MM.1S (cell line): ENCODE measurements at regions not wholly inside any gene's neighbourhood (a gene's known extent, or its start where the extent isn't known, plus 50 kb on each side); places are given as distances from the start of the nearest gene placed in this dataset.
"Not testable (repeated sequence)": the region's sequence is repeated elsewhere in the genome, so short reads cannot be mapped to it uniquely, and the experiment has no call there.

ENCODE experiments used
- DNase-seq: peaks from one replicate; pipeline ENCODE4 v3.0.0-alpha.2; 2015
- H2AFZ ChIP-seq: fragments of 300-600 bp; sonication (generic); 2 replicates; pipeline ENCODE4 v1.6.0; 2016; ENCODE audit warnings: antibody characterized with exemption, low read length
- H3F3A ChIP-seq: fragments of 300-600 bp; sonication (generic); 2 replicates; pipeline ENCODE4 v1.6.1; 2016; ENCODE audit warnings: mild to moderate bottlenecking, antibody characterized with exemption, low read length, moderate library complexity, mixed read lengths; ENCODE audit not compliant: insufficient read depth
- H3K27ac ChIP-seq: fragments of 300-600 bp; sonication (generic); 2 replicates; pipeline ENCODE4 v1.5.1; 2016; ENCODE audit warnings: mild to moderate bottlenecking, low read length
- H3K27me3 ChIP-seq: fragments of 300-600 bp; sonication (generic); replicated peaks from 2 replicates; pipeline ENCODE4 v1.6.0; 2016; ENCODE audit warnings: low read length; ENCODE audit not compliant: insufficient read depth
- H3K36me3 ChIP-seq: fragments of 300-600 bp; sonication (generic); replicated peaks from 2 replicates; pipeline ENCODE4 v1.6.1; 2016; ENCODE audit warnings: mild to moderate bottlenecking, low read length, mixed read lengths; ENCODE audit not compliant: insufficient read depth
- H3K4me1 ChIP-seq: fragments of 300-600 bp; sonication (generic); 2 replicates; pipeline ENCODE4 v1.6.1; 2016; ENCODE audit warnings: low read length, mixed read lengths
- H3K4me2 ChIP-seq: fragments of 300-600 bp; sonication (generic); 2 replicates; pipeline ENCODE4 v1.6.0; 2016; ENCODE audit warnings: low read depth, low read length
- H3K4me3 ChIP-seq: fragments of 300-600 bp; sonication (generic); 2 replicates; pipeline ENCODE4 v1.5.1; 2016; ENCODE audit warnings: low read length, mixed read lengths
- H3K79me2 ChIP-seq: fragments of 300-600 bp; sonication (generic); 2 replicates; pipeline ENCODE4 v1.6.1; 2016; ENCODE audit warnings: mixed run types, low read length, mixed read lengths
- H3K9ac ChIP-seq: fragments of 300-600 bp; sonication (generic); 2 replicates; pipeline ENCODE4 v1.6.1; 2016; ENCODE audit warnings: low read length, mixed read lengths
- H3K9me2 ChIP-seq: fragments of 300-600 bp; sonication (generic); replicated peaks from 2 replicates; pipeline ENCODE4 v1.6.1; 2016; ENCODE audit warnings: mild to moderate bottlenecking, low read length, mixed read lengths; ENCODE audit not compliant: insufficient read depth
- H3K9me3 ChIP-seq: fragments of 300-600 bp; sonication (generic); replicated peaks from 2 replicates; pipeline ENCODE4 v1.6.1; 2016; ENCODE audit warnings: mild to moderate bottlenecking, low read length, mixed read lengths; ENCODE audit not compliant: insufficient read depth
- H4K20me1 ChIP-seq: fragments of 300-600 bp; sonication (generic); 2 replicates; pipeline ENCODE4 v1.6.1; 2016; ENCODE audit warnings: mild to moderate bottlenecking, low read length, moderate library complexity, mixed read lengths; ENCODE audit not compliant: insufficient read depth
- CTCF ChIP-seq: fragments of 300-600 bp; sonication (generic); IDR thresholded peaks from 2 replicates; pipeline ENCODE4 v1.5.1; 2016; ENCODE audit warnings: antibody characterized with exemption, low read length, mixed read lengths
- EZH2 ChIP-seq: fragments of 300-600 bp; sonication (generic); optimal IDR thresholded peaks from 2 replicates; pipeline ENCODE3; 2017; ENCODE audit warnings: low read depth, mild to moderate bottlenecking, antibody characterized with exemption, low read length, mixed read lengths
- EZH2phosphoT487 ChIP-seq: fragments of 300-600 bp; sonication (generic); IDR thresholded peaks from 2 replicates; pipeline ENCODE4 v1.6.1; 2018; ENCODE audit warnings: antibody characterized with exemption, low read length

DNA sequence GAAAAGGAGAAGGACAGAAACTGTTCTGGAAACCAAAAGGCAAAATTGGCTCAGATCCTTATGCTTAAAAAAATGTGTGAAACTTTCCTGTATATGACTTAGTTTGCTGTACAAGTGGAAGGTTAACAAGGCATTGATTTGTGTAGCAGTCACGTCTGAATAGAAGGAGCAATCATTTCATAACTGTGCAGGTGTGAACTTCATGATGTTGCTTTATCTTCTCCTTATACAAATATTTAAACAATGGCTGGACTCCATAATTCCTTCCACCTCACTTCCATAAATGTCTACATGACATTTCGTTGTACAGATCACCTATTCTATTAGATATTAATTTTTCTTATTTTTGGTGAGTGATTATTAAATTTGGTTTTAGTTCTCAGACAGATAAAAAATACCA, 382.7 kb upstream of the NPAP1 start:
- Histone ChIP-seq H3K79me2 (no peaks in the 10 kb centered on the region), H2AFZ (no peak overlapping the region), H3F3A (no peaks in the 10 kb centered on the region), H3K27ac (no peak overlapping the region), H3K9me3 (no peaks in the 10 kb centered on the region), H3K9me2 (no peaks in the 10 kb centered on the region), H3K4me2 (no peak overlapping the region), H3K9ac (no peak overlapping the region), H3K36me3 (no peaks in the 10 kb centered on the region), H3K4me1 (no peaks in the 10 kb centered on the region), H4K20me1 (no peaks in the 10 kb centered on the region), H3K4me3 (no peak overlapping the region), H3K27me3 (no peaks in the 10 kb centered on the region)
- DNase-seq, result no peak
- TF ChIP-seq EZH2phosphoT487 (no peak), CTCF (no peak), EZH2 (no peak)

DNA sequence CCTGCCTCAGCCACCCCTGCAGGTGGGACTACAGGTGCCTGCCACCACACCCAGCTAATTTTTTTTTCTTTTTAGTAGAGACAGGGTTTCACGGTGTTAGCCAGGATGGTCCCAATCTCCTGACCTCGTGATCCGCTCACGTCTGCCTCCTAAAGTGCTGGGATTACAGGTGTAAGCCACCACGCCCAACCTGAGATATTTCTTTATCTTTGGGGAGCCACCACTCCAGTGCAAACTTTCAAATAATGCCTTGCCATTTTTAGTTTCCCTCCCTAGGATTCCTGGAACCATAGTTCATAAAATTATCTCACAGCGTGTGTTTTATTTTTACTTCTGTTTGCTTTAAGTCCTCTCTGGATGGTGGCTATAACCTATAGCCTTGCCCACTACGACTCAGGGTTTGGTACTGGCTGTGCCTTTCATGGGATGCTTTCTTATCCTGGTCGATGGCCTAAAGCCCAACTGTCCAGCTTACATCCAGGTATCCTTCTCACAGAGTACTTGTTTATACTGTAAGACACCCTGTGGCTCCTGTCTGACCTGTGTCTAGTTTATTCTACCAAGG, 374.7 kb upstream of the NPAP1 start:
- H3K9me3 ChIP-seq, H3K4me1 ChIP-seq, H3K27ac ChIP-seq, H3F3A ChIP-seq, H4K20me1 ChIP-seq, H3K9me2 ChIP-seq, H3K9ac ChIP-seq, DNase-seq, H3K36me3 ChIP-seq, H3K4me2 ChIP-seq, H3K27me3 ChIP-seq, H3K79me2 ChIP-seq, H3K4me3 ChIP-seq, H2AFZ ChIP-seq: not testable (repeated sequence)

DNA sequence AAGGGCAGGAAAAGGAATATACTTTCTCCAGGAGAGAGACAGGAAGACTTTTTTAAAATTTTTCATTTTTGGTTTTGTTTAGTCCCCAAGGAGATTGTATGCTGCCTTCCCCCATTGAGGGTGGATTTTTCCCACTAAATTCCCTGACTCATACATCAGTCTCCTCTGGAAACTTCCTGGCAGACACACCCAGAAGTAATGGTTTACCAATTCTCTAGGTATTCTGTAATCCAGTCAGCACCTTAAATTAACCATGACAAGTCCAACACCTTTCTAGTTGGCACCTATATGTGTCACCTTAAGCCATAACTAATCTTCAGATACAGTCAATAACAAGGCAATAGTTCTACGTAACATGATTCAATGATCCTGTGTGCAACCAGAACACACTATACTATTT, 373.6 kb upstream of the NPAP1 start:
- not testable (repeated sequence) for H3K27ac ChIP-seq, DNase-seq, H3K4me2 ChIP-seq, H3K4me1 ChIP-seq, H3K9ac ChIP-seq, H3K9me3 ChIP-seq, H2AFZ ChIP-seq, H3K36me3 ChIP-seq, H3K9me2 ChIP-seq, H3K79me2 ChIP-seq, H3K4me3 ChIP-seq, H3F3A ChIP-seq, H3K27me3 ChIP-seq, H4K20me1 ChIP-seq

- H3K4me3 ChIP-seq, H3K4me1 ChIP-seq, DNase-seq, H3K9me3 ChIP-seq, H3K27me3 ChIP-seq, H3K9me2 ChIP-seq, H3K9ac ChIP-seq, H3K36me3 ChIP-seq, H3K27ac ChIP-seq, H3K79me2 ChIP-seq, H4K20me1 ChIP-seq, H2AFZ ChIP-seq, H3F3A ChIP-seq, H3K4me2 ChIP-seq: not testable (repeated sequence)
Observed at GRCh38 chr15:24304747-24305146, 370.8 kb upstream of the NPAP1 start.

DNA sequence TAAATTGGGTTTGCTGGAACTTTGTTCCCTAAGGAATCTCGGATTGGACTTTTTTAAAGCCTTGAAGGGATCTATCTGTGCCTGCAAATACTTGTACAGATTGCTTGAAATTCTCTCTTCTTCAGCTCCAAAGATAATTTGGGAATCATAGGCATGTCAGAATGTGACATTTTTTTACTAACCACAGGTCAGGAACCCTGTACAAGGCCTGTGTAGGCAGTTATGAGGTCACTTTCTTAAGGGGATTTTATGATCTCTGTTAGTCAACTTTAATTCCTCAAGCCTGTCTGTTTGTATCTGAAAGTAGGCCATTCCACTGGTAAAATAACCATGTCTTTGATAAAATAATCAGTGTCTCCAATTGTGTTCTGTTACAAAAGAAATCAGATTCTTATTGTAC, 369.9 kb upstream of the NPAP1 start:
- not testable (repeated sequence) for H3F3A ChIP-seq, H3K79me2 ChIP-seq, H3K9me3 ChIP-seq, H3K27me3 ChIP-seq, H4K20me1 ChIP-seq, H3K9ac ChIP-seq, DNase-seq, H3K4me2 ChIP-seq, H3K27ac ChIP-seq, H2AFZ ChIP-seq, H3K4me3 ChIP-seq, H3K36me3 ChIP-seq, H3K4me1 ChIP-seq, H3K9me2 ChIP-seq

DNA sequence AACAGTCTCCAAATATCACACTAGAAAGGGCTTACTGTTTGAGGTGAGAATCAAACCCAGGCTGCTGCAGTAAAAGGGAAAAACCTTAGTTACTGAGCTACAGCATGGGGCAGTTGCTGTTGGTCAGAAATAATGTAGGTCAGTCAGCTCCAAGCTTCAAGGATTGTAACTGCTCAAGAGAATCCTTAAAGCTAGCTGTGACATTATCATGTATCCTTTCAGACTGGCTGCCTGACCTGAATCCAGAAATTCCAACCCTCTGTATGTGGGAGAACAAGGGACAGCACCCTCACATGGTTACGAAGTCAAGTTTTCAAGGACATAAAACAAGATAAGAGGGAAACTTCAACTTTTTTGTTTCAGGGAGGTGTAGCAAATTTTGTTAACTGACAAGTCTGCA, 365.9 kb upstream of the NPAP1 start:
- not testable (repeated sequence) for H4K20me1 ChIP-seq, H3K9ac ChIP-seq, H3K4me2 ChIP-seq, H2AFZ ChIP-seq, H3K9me2 ChIP-seq, H3F3A ChIP-seq, H3K9me3 ChIP-seq, H3K27ac ChIP-seq, H3K79me2 ChIP-seq, H3K27me3 ChIP-seq, H3K4me1 ChIP-seq, H3K36me3 ChIP-seq, DNase-seq, H3K4me3 ChIP-seq

- not testable (repeated sequence) for H3K9me2 ChIP-seq, H3K27ac ChIP-seq, H3K36me3 ChIP-seq, H3K9me3 ChIP-seq, H3F3A ChIP-seq, H4K20me1 ChIP-seq, H3K79me2 ChIP-seq, H3K4me2 ChIP-seq, H3K4me1 ChIP-seq, H3K4me3 ChIP-seq, H2AFZ ChIP-seq, DNase-seq, H3K9ac ChIP-seq, H3K27me3 ChIP-seq
Observed at GRCh38 chr15:24311692-24312091, 363.9 kb upstream of the NPAP1 start.
